SK-N-MC (cell line): ENCODE measurements at regions not wholly inside any gene's neighbourhood (a gene's known extent, or its start where the extent isn't known, plus 50 kb on each side); places are given as distances from the start of the nearest gene placed in this dataset.

Experiments
- EZH2 ChIP-seq: fragments of 200-600 bp; sonication (generic); IDR thresholded peaks from one replicate; pipeline ENCODE4 v1.6.1; 2017; ENCODE audit warnings: antibody characterized with exemption
- FOXP2 ChIP-seq: optimal IDR thresholded peaks from 2 replicates; pipeline ENCODE3; 2011; ENCODE audit warnings: mild to moderate bottlenecking, moderate library complexity; ENCODE audit not compliant: insufficient read depth; ENCODE audit errors: extremely low read length, control extremely low read depth
- POLR2AphosphoS5 ChIP-seq: IDR thresholded peaks from 2 replicates; pipeline ENCODE4 v1.6.1; 2012; ENCODE audit warnings: mild to moderate bottlenecking, low read depth, low read length, borderline replicate concordance

GRCh38 chr11:23471878-23472277 is 611.6 kb upstream of the CCDC179 start:
- TF ChIP-seq EZH2 (no peak), POLR2AphosphoS5 (no peak), FOXP2 (no peak)
